ENCODE measurements at regions not wholly inside any gene's neighbourhood (a gene's known extent, or its start where the extent isn't known, plus 50 kb on each side); places are given as distances from the start of the nearest gene placed in this dataset.

DNA sequence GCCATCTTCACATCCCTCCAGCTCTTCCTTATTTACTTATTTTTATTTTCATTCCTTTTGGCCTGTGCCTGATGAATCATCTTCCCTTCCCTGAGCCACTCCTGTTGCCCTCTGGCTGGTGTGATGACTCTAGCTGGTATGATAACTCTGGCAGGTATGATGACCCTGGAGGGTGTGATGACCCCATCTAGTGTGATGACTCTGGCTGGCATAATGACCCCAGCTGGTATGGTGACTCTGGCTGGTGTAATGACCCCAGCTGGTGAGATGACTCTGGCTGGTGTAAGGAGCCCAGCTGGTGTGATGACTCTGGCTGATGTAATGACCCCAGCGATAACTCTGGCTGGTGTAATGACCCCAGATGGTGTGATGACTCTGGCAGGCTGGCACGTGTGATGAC, 426.8 kb downstream of the QKI start:
- no peak for DNase-seq (ENCODE audit: extremely low spot score)
- ChIA-PET POLR2A (no interaction called here), CTCF (interaction anchor here (1.6 kb wide), 1 partner anchor 25 kb away, joined by 3 read pairs; no protein-coding TSS in a partner anchor)
- TF ChIP-seq, protein P1, sequence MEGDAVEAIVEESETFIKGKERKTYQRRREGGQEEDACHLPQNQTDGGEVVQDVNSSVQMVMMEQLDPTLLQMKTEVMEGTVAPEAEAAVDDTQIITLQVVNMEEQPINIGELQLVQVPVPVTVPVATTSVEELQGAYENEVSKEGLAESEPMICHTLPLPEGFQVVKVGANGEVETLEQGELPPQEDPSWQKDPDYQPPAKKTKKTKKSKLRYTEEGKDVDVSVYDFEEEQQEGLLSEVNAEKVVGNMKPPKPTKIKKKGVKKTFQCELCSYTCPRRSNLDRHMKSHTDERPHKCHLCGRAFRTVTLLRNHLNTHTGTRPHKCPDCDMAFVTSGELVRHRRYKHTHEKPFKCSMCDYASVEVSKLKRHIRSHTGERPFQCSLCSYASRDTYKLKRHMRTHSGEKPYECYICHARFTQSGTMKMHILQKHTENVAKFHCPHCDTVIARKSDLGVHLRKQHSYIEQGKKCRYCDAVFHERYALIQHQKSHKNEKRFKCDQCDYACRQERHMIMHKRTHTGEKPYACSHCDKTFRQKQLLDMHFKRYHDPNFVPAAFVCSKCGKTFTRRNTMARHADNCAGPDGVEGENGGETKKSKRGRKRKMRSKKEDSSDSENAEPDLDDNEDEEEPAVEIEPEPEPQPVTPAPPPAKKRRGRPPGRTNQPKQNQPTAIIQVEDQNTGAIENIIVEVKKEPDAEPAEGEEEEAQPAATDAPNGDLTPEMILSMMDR (IDR thresholded peaks at IDR 0.05; ENCODE audit: control extremely low read depth, extremely low read depth, low read depth, missing control alignments), result no peak

DNA sequence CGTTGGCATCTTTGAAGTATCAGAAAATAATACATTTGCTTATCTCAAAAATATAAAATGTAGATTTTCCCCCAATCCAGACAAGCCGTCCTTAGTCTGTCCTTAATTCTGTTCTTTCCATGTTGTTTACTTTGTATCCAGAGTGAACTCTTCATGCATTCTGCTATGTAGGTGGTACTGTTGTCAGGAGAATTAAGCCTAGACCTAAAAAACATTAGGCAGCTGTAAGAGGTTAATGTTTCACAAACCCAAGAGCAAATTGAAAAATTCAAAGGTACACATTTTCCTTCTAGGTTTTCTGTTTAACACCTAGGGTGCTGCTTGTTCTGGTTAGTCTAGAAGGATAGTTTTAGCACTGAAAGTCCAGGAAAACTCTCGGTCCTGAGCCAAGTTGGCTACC, 426.4 kb downstream of the QKI start:
- POLR2A ChIA-PET, result no interaction called here
- CTCF ChIA-PET, result interaction anchor here (1.6 kb wide), 1 partner anchor 25 kb away, joined by 3 read pairs; no protein-coding TSS in a partner anchor
- DNase-seq (ENCODE audit: extremely low spot score), result no peak
- TF ChIP-seq, protein P1 (IDR thresholded peaks at IDR 0.05; ENCODE audit: control extremely low read depth, extremely low read depth, low read depth, missing control alignments), result no peak

DNA sequence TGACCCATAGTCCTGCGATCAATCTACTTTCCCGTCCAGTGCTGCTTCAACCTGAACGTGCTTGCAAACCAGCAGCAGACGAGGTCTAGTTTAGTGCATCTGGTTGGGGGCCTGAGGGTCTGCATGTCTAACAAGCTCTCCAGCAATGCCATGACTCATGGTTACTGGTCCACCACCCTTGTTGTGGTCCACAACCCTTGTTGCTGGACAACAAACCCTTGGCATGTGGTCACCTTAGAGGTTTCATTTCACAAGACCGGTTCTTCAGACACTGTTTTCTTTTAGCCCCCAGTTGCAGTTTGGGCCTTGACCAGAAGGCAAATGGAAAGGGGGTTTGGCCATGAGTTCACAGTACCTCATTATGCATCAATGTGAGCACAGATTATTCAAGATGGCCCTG, 424.8 kb downstream of the QKI start:
- TF ChIP-seq, protein P1 (IDR thresholded peaks at IDR 0.05; ENCODE audit: control extremely low read depth, extremely low read depth, low read depth, missing control alignments), result no peak
- ChIA-PET CTCF (interaction anchor here (1.4 to 1.5 kb wide), 2 partner anchors 45 to 57 kb away, joined by 3 read pairs; no protein-coding TSS in a partner anchor), POLR2A (no interaction called here)
- no peak for DNase-seq (ENCODE audit: extremely low spot score)

DNA sequence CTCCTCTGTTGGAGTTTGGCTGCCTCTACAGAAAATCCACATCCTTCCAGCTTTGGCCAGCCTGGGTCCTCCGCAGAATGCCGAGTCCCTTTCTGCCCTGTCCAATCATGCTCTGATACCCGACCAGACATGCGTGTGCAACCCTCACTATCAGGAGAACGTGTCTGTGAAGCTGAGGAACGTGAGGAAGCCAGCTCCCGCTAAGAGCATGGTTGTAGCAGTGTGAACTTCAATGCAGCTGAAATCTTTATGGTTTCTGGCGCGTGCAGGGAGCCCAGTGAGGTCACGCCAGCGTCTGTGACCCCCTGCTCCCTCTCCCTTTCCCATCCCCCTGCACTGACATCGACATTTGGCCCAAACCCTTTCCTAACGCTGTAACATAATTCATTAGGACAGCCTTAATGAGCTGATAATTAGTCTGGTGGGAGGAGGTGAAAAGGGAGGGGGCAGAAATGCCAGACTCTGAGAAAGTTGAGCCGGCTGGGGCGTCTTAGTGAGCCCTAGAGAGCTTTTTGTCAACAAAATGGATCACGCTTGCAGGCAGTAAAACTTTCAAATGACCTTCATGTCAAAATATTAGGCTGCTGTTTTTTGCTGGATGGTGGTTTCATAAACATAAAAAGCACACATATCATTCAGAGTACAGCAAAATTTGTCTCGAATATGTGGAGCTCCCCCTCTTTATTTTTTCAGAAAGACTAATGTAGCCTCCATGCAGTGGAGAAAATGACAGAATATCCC, 423.3 kb downstream of the QKI start:
- DNase-seq (ENCODE audit: extremely low spot score), result no peak
- CTCF ChIA-PET, result interaction anchor here (1.6 kb wide), 1 partner anchor 9 kb away, joined by 4 read pairs; no protein-coding TSS in a partner anchor
- TF ChIP-seq, protein P1 (IDR thresholded peaks at IDR 0.05; ENCODE audit: control extremely low read depth, extremely low read depth, low read depth, missing control alignments), result no peak
- POLR2A ChIA-PET, result interaction anchor here (0.5 kb wide), 1 partner anchor 9 kb away, joined by 9 read pairs; no protein-coding TSS in a partner anchor

DNA sequence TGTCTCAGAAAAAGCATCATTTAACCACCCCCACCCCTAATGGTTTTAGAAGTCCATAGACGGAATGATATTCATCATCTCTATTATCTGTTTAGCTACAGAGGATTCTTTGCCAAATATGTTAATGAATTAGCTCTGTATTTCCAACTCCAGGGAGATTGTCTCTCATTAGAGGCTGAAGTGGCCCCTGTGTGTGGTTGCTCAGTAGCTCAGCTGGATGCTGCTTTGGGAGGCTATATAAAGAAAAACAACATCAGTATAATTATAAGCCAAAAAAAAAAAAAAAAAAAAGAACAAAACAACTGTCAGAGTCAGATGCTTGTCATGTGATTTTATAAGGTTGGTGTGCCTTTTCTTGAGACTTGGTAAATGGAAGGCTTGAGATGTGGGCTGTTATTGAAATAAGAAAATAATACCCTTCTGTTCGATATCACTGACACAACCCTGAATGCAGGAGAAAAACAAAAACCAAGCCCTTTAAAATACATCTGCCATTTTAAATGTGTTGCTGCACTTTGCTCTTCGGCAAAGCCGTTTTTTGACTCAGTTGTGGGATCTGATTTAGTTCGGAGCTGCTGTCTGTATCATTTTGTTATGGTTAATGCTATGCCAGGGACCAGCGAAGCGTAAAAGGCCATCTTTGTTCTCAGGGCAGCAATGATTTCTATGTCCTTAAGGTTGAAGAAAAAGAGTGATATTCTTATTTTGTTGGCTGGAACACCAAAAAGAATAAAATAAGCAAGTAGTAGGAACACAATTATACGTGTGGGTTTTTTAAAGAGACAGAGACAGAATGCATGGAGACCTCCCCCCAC, 422.6 kb downstream of the QKI start:
- TF ChIP-seq, protein P1 (IDR thresholded peaks at IDR 0.05; ENCODE audit: control extremely low read depth, extremely low read depth, low read depth, missing control alignments), result no peak
- no peak for DNase-seq (ENCODE audit: extremely low spot score)
- POLR2A ChIA-PET, result interaction anchor here (0.5 kb wide), 1 partner anchor 9 kb away, joined by 9 read pairs; no protein-coding TSS in a partner anchor
- CTCF ChIA-PET, result interaction anchor here (1.6 kb wide), 1 partner anchor 8 kb away, joined by 4 read pairs; no protein-coding TSS in a partner anchor

DNA sequence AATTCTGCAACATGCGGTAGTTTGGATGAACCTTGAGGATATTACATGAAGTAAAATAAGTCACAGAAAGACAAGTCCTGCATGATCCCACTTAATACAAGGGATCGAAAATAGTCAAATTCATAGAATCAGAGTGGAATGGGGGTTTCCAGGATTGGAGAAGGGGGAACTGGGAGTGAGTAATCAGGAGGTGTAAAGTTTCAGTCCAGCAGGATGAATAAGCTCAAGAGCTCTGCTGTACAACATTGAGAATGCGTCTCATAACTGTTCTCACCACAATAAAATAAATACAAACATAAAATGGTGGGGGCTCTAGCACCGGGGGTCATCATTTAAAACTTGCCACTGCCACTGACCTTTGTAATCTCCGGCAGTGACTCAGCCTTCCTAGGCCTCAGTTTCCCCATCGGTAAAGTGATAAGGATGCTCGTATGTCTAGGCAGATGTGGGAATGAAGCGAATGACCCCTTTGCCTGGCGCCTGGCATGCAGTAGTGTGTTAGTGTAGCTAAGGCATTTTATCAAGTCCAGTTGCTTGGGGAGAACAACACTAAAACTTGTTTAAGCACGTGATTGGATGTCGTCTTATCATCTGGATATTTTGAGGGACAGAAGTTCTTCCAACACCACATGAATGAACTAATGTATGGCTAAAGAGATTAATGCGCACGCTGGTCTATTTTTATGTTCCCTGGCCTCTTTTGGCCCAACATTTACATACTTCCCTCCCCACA, 421.1 kb downstream of the QKI start:
- POLR2A ChIA-PET, result no interaction called here
- TF ChIP-seq, protein P1 (IDR thresholded peaks at IDR 0.05; ENCODE audit: control extremely low read depth, extremely low read depth, low read depth, missing control alignments), result no peak

More for the DNA sequence above, 421.1 kb downstream of the QKI start:
- CTCF ChIA-PET, result no interaction called here
- DNase-seq (ENCODE audit: extremely low spot score), result no peak

Data from GM10248 (cell line).